ENCODE measurements at regions not wholly inside any gene's neighbourhood (a gene's known extent, or its start where the extent isn't known, plus 50 kb on each side); places are given as distances from the start of the nearest gene placed in this dataset.

- ChIA-PET POLR2A (no interaction called here), CTCF (no interaction called here)
- H3K27me3 Mint-ChIP-seq, result no peaks in the 10 kb centered on the region
- no peak overlapping the region for H3K4me3 Mint-ChIP-seq
- intact Hi-C loops (cut with DNase I, micrococcal nuclease), result no loop called here
- no peak overlapping the region for H3K27ac Mint-ChIP-seq
- peaks cover 2% of the 10 kb centered on the region for H3K9me3 Mint-ChIP-seq (ENCODE audit: low read depth)
- no peaks in the 10 kb centered on the region for H3K4me1 Mint-ChIP-seq
- no peak for DNase-seq
- no peaks in the 10 kb centered on the region for H3K36me3 Mint-ChIP-seq (ENCODE audit: low read depth)
- no peak for ATAC-seq
Observed at GRCh38 chr2:14257801-14258507, 374.6 kb upstream of the LRATD1 start.

- no peaks in the 10 kb centered on the region for H3K27me3 Mint-ChIP-seq
- ATAC-seq (no peak), DNase-seq (no peak)
- no peak overlapping the region for H3K4me3 Mint-ChIP-seq
- peaks cover 4% of the 10 kb centered on the region for H3K9me3 Mint-ChIP-seq (ENCODE audit: low read depth)
- intact Hi-C loops (cut with DNase I, micrococcal nuclease), result no loop called here
- H3K27ac Mint-ChIP-seq, result no peak overlapping the region
- ChIA-PET POLR2A (no interaction called here), CTCF (no interaction called here)
- H3K4me1 Mint-ChIP-seq, result no peaks in the 10 kb centered on the region
- H3K36me3 Mint-ChIP-seq (ENCODE audit: low read depth), result no peaks in the 10 kb centered on the region
Observed at GRCh38 chr2:14261771-14262170, 370.7 kb upstream of the LRATD1 start.

GRCh38 chr2:14263053-14263452, 369.5 kb upstream of the LRATD1 start:
- DNase-seq, result no peak
- no peaks in the 10 kb centered on the region for H3K27me3 Mint-ChIP-seq
- no peak for ATAC-seq
- intact Hi-C loops (cut with DNase I, micrococcal nuclease), result no loop called here
- ChIA-PET CTCF (no interaction called here), POLR2A (no interaction called here)
- no peak overlapping the region for H3K4me3 Mint-ChIP-seq
- no peaks in the 10 kb centered on the region for H3K4me1 Mint-ChIP-seq
- no peak overlapping the region for H3K27ac Mint-ChIP-seq
- peaks cover 4% of the 10 kb centered on the region for H3K9me3 Mint-ChIP-seq (ENCODE audit: low read depth)
- H3K36me3 Mint-ChIP-seq (ENCODE audit: low read depth), result no peaks in the 10 kb centered on the region

DNA sequence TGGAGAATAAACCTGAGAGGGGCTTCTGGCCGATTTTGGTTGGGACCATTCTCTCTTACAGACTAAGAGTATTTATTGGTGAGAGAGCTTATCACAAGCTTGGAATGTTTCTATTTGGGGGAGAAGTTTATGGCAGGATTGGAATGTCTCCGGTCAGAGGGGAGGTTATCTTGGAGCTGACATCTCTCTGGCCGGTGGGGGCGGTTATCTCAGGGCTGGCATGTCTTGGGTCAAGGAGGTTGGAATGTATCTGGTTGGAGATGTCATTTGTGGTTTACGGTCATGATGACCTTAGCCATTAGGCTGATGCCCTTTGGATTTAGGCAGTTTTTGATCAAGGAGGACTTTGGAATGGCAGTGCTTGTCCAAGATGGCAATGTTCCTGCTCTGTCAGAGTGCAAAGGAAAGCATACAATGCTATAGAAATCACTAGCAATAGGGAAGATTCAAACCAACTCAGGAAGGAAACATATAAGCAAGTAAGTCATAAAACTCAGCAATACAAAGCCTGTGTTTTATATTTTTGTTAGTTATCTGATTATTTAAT, 362.4 kb upstream of the LRATD1 start:
- CTCF ChIA-PET, result no interaction called here
- H3K27me3 Mint-ChIP-seq, result no peaks in the 10 kb centered on the region
- POLR2A ChIA-PET, result no interaction called here
- H3K36me3 Mint-ChIP-seq (ENCODE audit: low read depth), result no peaks in the 10 kb centered on the region
- DNase-seq, result no peak
- H3K4me3 Mint-ChIP-seq, result no peak overlapping the region
- ATAC-seq, result no peak
- H3K4me1 Mint-ChIP-seq, result no peaks in the 10 kb centered on the region
- H3K27ac Mint-ChIP-seq, result no peak overlapping the region
- H3K9me3 Mint-ChIP-seq (ENCODE audit: low read depth), result peaks cover 12% of the 10 kb centered on the region
- intact Hi-C loops (cut with DNase I, micrococcal nuclease), result no loop called here

DNA sequence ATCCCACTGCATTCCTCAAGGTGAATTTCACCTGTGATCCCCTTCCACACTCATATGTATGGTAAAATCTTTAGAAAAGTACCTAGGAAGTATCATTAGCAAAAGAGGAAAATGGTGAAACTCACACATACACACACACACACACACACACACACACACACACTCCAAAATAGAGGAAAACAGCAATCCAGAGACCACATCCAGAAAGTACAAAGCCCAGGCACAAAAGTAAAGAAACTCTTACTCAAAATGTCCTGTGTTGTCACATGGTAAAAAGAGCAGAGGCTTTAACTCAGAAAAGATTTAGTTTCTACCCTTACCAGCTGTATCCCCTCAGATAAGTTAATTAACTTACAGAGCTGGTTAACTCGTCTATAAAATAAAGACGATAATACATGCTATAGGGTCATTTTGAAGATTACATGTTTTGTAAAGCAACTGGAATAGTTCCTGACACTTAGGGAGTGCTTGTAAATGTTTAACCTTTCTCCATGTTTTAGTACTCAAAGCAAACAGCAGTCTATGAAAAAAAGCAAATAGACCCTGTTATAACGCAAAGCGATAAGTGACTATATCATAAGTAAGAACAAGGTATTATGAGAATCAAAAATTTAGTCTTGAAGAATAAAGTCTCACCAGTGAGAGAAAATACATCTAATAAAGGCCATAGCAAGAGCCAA, 360.0 kb upstream of the LRATD1 start:
- H3K4me3 Mint-ChIP-seq, result no peak overlapping the region
- H3K9me3 Mint-ChIP-seq (ENCODE audit: low read depth), result peaks cover 11% of the 10 kb centered on the region
- no peaks in the 10 kb centered on the region for H3K4me1 Mint-ChIP-seq
- ATAC-seq (no peak), DNase-seq (no peak)
- no peak overlapping the region for H3K27ac Mint-ChIP-seq
- H3K36me3 Mint-ChIP-seq (ENCODE audit: low read depth), result no peaks in the 10 kb centered on the region
- intact Hi-C loops (cut with DNase I, micrococcal nuclease), result no loop called here
- CTCF ChIA-PET, result no interaction called here
- POLR2A ChIA-PET, result no interaction called here
- no peaks in the 10 kb centered on the region for H3K27me3 Mint-ChIP-seq

GRCh38 chr2:14273650-14274049, 358.9 kb upstream of the LRATD1 start:
- CTCF ChIA-PET, result no interaction called here
- H3K4me1 Mint-ChIP-seq, result no peaks in the 10 kb centered on the region
- H3K27me3 Mint-ChIP-seq, result no peaks in the 10 kb centered on the region
- intact Hi-C loops (cut with DNase I, micrococcal nuclease), result no loop called here
- POLR2A ChIA-PET, result no interaction called here
- H3K9me3 Mint-ChIP-seq (ENCODE audit: low read depth), result peaks cover 11% of the 10 kb centered on the region
- DNase-seq (no peak), ATAC-seq (no peak)
- H3K36me3 Mint-ChIP-seq (ENCODE audit: low read depth), result no peaks in the 10 kb centered on the region
- no peak overlapping the region for H3K27ac Mint-ChIP-seq
- no peak overlapping the region for H3K4me3 Mint-ChIP-seq

DNA sequence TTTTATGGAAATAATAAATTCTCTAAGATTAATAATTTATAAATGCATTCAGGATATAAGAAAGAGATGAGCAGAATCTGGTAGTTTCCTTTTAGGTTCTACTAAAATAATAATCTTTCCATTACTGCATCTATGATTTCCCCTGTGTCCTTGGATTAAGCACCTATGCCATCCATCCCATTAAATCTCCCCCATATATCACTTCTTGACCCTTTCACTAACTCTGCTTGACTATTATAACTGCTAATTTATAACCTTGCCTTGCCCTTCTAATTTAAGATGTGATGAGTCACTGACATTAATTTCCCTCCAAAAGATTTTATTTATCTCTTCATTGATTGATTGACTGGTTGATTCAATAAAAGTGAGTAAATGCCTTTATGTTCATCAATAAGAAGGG, 348.3 kb upstream of the LRATD1 start:
- Mint-ChIP-seq H3K9me3 (ENCODE audit: low read depth) (peaks cover 4% of the 10 kb centered on the region), H3K27me3 (no peaks in the 10 kb centered on the region), H3K36me3 (ENCODE audit: low read depth) (no peaks in the 10 kb centered on the region), H3K4me1 (no peaks in the 10 kb centered on the region), H3K27ac (no peak overlapping the region), H3K4me3 (no peak overlapping the region)
- DNase-seq, result no peak
- ChIA-PET CTCF (no interaction called here), POLR2A (no interaction called here)
- intact Hi-C loops (cut with DNase I, micrococcal nuclease), result no loop called here
- ATAC-seq, result no peak

GRCh38 chr2:14285812-14286211, 346.7 kb upstream of the LRATD1 start:
- ATAC-seq, result no peak
- ChIA-PET CTCF (no interaction called here), POLR2A (no interaction called here)
- Mint-ChIP-seq H3K27me3 (no peaks in the 10 kb centered on the region), H3K9me3 (ENCODE audit: low read depth) (peaks cover 4% of the 10 kb centered on the region), H3K4me1 (no peaks in the 10 kb centered on the region), H3K4me3 (no peak overlapping the region), H3K27ac (no peak overlapping the region), H3K36me3 (ENCODE audit: low read depth) (no peaks in the 10 kb centered on the region)
- DNase-seq, result no peak
- intact Hi-C loops (cut with DNase I, micrococcal nuclease), result no loop called here

DNA sequence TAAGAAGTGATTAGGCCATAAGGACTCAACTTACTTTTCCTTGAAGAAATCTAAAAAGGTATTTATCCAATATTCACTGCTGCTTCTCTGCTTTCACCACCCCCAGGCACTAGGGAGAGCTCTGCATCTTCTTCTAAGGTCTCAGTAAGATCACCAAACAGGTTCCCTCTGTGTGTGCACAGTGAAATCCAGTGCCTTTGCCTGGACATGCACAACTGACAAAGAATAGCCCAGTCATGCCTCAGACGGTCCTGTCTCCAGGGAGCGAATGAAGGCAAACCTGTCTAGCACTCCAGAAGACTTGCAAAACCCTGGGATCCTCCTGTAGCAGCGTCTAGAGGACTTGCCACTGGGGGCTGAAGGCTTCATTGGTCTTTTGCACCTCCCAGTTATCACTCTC, 344.5 kb upstream of the LRATD1 start:
- Mint-ChIP-seq H3K4me3 (no peak overlapping the region), H3K36me3 (ENCODE audit: low read depth) (no peaks in the 10 kb centered on the region), H3K27ac (no peak overlapping the region), H3K4me1 (no peaks in the 10 kb centered on the region), H3K27me3 (no peaks in the 10 kb centered on the region), H3K9me3 (ENCODE audit: low read depth) (peaks cover 6% of the 10 kb centered on the region)
- ChIA-PET POLR2A (no interaction called here), CTCF (interaction anchor here (0.6 kb wide), 1 partner anchor 26 kb away, joined by 4 read pairs; no protein-coding TSS in a partner anchor)
- no peak for DNase-seq
- ATAC-seq, result no peak
- intact Hi-C loops (cut with DNase I, micrococcal nuclease), result no loop called here

GRCh38 chr2:14292964-14293363, 339.6 kb upstream of the LRATD1 start:
- intact Hi-C loops (cut with DNase I, micrococcal nuclease), result no loop called here
- no peak overlapping the region for H3K4me3 Mint-ChIP-seq
- no peaks in the 10 kb centered on the region for H3K36me3 Mint-ChIP-seq (ENCODE audit: low read depth)
- H3K9me3 Mint-ChIP-seq (ENCODE audit: low read depth), result peaks cover 2% of the 10 kb centered on the region
- H3K27ac Mint-ChIP-seq, result no peak overlapping the region
- DNase-seq (no peak), ATAC-seq (no peak)
- no peaks in the 10 kb centered on the region for H3K4me1 Mint-ChIP-seq
- no peaks in the 10 kb centered on the region for H3K27me3 Mint-ChIP-seq
- CTCF ChIA-PET, result no interaction called here
- POLR2A ChIA-PET, result no interaction called here

DNA sequence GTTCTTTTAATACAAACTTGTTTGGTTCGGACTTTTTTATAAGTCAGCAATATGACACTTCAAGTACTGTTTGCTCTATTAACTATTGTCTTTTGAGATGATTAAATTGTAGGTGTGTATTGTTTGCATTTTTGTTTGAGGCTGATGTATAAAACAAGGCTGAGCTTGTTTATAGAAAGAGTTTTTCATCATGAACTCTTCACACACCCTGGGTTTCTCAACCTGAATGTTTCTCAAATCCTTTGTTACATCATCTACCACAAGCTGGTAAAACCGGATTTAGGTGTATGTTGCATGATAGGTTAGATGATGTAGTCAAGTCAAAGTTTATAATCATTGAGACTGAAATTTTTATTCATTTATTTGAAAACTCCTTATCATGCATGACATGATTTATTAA, 335.2 kb upstream of the LRATD1 start:
- Mint-ChIP-seq H3K4me1 (no peaks in the 10 kb centered on the region), H3K9me3 (ENCODE audit: low read depth) (peaks cover under 1% of the 10 kb centered on the region), H3K4me3 (no peak overlapping the region), H3K27me3 (no peaks in the 10 kb centered on the region), H3K36me3 (ENCODE audit: low read depth) (no peaks in the 10 kb centered on the region), H3K27ac (no peak overlapping the region)
- intact Hi-C loops (cut with DNase I, micrococcal nuclease), result no loop called here
- POLR2A ChIA-PET, result no interaction called here
- CTCF ChIA-PET, result no interaction called here
- ATAC-seq (no peak), DNase-seq (no peak)

GRCh38 chr2:14297906-14298305, 334.6 kb upstream of the LRATD1 start:
- ATAC-seq (no peak), DNase-seq (no peak)
- no peaks in the 10 kb centered on the region for H3K36me3 Mint-ChIP-seq (ENCODE audit: low read depth)
- H3K27me3 Mint-ChIP-seq, result no peaks in the 10 kb centered on the region
- no peaks in the 10 kb centered on the region for H3K9me3 Mint-ChIP-seq (ENCODE audit: low read depth)
- intact Hi-C loops (cut with DNase I, micrococcal nuclease), result no loop called here
- no peak overlapping the region for H3K27ac Mint-ChIP-seq
- ChIA-PET CTCF (no interaction called here), POLR2A (no interaction called here)
- H3K4me1 Mint-ChIP-seq, result no peaks in the 10 kb centered on the region
- no peak overlapping the region for H3K4me3 Mint-ChIP-seq
